ENCODE measurements at regions not wholly inside any gene's neighbourhood (a gene's known extent, or its start where the extent isn't known, plus 50 kb on each side); places are given as distances from the start of the nearest gene placed in this dataset.

- no peak for TF ChIP-seq FOXA1 (IDR thresholded peaks at IDR 0.05)
- no peak for TF ChIP-seq L3MBTL2 (conservative IDR thresholded peaks at IDR 0.05)
- no peak for TF ChIP-seq HDGF (IDR thresholded peaks at IDR 0.05; ENCODE audit: borderline replicate concordance)
- no peak for TF ChIP-seq FOXK2 (IDR thresholded peaks at IDR 0.05)
- TF ChIP-seq CTBP1 (IDR thresholded peaks at IDR 0.05; ENCODE audit: borderline replicate concordance): no peak
- no peak for TF ChIP-seq NFRKB (IDR thresholded peaks at IDR 0.05)
- TF ChIP-seq PKNOX1 (IDR thresholded peaks at IDR 0.05): no peak
- no peak for TF ChIP-seq ELF4 (IDR thresholded peaks at IDR 0.05)
These were observed 427.8 kb downstream of the PREX1 start for GRCh38 chr20:48400009-48400408.

Data from HEK293T (cell line).